HUES48 (cell line): ENCODE measurements at regions not wholly inside any gene's neighbourhood (a gene's known extent, or its start where the extent isn't known, plus 50 kb on each side); places are given as distances from the start of the nearest gene placed in this dataset.
"Not testable (repeated sequence)": the region's sequence is repeated elsewhere in the genome, so short reads cannot be mapped to it uniquely, and the experiment has no call there.

Source experiments
- H3K27ac ChIP-seq: one replicate; pipeline ENCODE4 v1.7.0; 2013; ENCODE audit warnings: low read depth, low read length, inconsistent platforms
- H3K27me3 ChIP-seq: 2 replicates; pipeline ENCODE4 v1.6.1; 2013; ENCODE audit warnings: mild to moderate bottlenecking, low read length; ENCODE audit not compliant: control insufficient read depth, insufficient read depth
- H3K36me3 ChIP-seq: 2 replicates; pipeline ENCODE4 v1.6.1; 2013; ENCODE audit warnings: low read length; ENCODE audit not compliant: control insufficient read depth, insufficient read depth
- H3K4me1 ChIP-seq: 2 replicates; pipeline ENCODE4 v1.6.1; 2013; ENCODE audit warnings: mild to moderate bottlenecking, low read length; ENCODE audit not compliant: control insufficient read depth, insufficient read depth
- H3K4me3 ChIP-seq: 2 replicates; pipeline ENCODE4 v1.5.1; 2013; ENCODE audit warnings: mild to moderate bottlenecking, low read depth, low read length
- H3K9ac ChIP-seq: 2 replicates; pipeline ENCODE4 v1.6.1; 2013; ENCODE audit warnings: mild to moderate bottlenecking, low read depth, low read length, moderate library complexity
- H3K9me3 ChIP-seq: 2 replicates; pipeline ENCODE4 v1.6.1; 2013; ENCODE audit warnings: low read length; ENCODE audit not compliant: control insufficient read depth, insufficient read depth

DNA sequence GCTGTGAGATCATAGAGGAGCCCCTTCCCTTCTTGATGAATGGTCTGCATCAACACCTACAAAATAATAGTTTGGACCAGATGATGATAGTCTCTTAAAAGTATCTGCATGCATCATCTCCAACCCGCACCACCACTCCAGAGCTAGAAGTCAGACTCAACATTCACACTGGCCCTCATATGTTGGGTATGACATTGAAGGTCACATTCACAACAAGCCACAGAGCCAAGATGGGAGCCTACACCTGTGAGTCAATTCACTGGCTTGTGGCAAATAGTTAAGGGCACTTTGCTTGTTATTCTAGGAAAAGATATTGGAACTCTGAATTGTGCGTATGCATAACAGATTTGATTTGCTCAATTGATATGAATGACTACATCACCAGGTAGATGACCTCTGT is 1197.9 kb downstream of the VRK1 start:
- Histone ChIP-seq H3K9me3 (no peaks in the 10 kb centered on the region), H3K27ac (no peak overlapping the region), H3K4me3 (no peak overlapping the region), H3K36me3 (no peaks in the 10 kb centered on the region), H3K27me3 (no peaks in the 10 kb centered on the region), H3K9ac (no peak overlapping the region), H3K4me1 (no peaks in the 10 kb centered on the region)

DNA sequence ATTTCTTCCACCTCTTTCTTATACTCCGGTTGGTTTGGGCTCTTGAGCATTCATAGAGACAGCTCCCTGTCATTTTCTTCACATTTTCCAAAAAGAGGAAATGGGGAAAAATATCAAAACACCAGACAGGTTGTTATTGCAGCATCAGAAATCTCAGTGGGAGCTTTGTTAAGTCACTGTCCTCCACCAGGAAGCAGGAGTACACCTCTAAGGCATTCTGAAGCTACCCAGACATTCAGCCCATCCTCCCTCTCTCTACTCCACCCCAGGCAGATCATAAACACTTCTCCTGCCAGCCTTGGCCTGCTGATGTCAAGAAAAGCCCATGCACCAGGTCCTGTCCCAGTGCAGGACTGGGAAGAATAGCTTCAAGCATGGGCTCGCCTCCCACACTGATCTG is 1198.3 kb downstream of the VRK1 start:
- H3K4me3 ChIP-seq = no peak overlapping the region
- no peak overlapping the region for H3K27ac ChIP-seq
- no peaks in the 10 kb centered on the region for H3K36me3 ChIP-seq
- no peak overlapping the region for H3K9ac ChIP-seq
- H3K27me3 ChIP-seq = no peaks in the 10 kb centered on the region
- H3K9me3 ChIP-seq = no peaks in the 10 kb centered on the region
- H3K4me1 ChIP-seq = no peaks in the 10 kb centered on the region

DNA sequence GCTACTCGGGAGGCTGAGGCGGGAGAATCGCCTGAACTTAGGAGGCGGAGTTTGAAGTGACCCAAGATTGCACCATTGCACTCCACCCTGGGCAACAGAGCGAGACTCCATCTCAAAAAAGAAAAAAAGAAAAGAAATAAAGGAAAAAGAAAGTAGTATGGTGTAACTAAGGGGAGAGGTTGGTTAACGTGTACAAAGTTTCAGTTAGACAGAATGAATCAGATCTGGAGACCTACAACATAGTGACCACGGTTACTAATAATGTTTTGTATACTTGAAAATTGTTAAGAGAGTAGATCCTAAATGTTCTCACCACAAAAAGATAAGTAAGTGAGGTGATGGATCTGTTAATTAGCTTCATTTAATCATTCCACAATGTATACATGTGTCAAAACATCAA is 1208.8 kb downstream of the VRK1 start:
- Histone ChIP-seq H3K9ac (no peak overlapping the region), H3K27ac (no peak overlapping the region), H3K36me3 (no peaks in the 10 kb centered on the region), H3K4me1 (no peaks in the 10 kb centered on the region), H3K9me3 (no peaks in the 10 kb centered on the region), H3K27me3 (no peaks in the 10 kb centered on the region), H3K4me3 (no peak overlapping the region)

DNA sequence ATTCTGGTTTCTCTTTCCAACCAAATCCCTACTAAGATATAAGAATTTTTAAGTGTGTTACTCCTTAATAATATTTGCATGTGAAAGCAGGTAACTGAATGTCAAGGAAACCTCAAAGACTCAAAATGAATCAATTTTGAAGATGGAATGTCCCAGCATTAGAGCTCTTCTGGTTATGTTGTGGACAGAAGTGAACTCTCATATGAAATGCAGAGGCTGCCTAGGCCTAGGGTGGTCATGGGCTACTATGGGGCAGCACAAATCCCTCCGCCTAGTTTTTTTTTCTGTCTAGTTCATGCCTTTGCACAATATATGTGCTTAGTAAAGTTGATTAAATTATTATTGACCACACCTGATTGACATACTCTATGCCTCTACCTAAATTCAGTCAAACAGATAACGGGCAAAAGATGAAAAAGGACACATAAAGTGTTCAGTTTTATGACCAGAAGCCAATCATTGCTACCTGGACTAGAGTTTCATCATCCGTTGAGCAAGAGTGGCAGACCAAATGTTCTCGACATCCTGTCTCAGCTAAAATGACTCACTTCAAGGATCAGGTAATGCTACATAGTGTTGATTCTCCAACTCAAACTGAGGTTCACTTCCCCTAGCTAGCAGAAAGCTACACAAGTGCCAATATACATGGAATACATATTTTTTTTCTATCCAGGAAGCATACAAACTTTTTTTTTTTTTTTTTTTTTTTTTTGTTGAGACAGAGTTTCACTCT is 1211.4 kb downstream of the VRK1 start:
- Histone ChIP-seq H3K27me3 (no peaks in the 10 kb centered on the region), H3K27ac (no peak overlapping the region), H3K4me3 (no peak overlapping the region), H3K4me1 (no peaks in the 10 kb centered on the region), H3K9ac (no peak overlapping the region), H3K36me3 (no peaks in the 10 kb centered on the region), H3K9me3 (no peaks in the 10 kb centered on the region)

DNA sequence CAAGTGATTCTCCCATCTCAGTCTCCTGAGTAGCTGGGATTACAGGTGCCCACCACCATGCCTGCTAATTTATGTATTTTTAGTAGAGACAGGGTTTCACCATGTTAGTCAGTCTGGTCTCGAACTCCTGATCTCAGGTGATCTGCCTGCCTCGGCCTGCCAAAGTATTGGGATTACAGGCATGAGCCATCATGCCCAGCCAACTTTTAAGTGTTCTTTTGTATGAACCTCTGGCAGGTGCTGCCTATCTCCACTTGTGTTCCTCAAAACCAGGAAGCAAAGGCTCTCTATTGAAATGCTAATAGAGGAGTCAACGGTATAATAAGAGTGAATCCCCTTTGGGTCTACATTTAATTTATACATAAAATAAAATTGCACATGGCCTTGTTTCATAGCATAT is 1212.0 kb downstream of the VRK1 start:
- not testable (repeated sequence) for H3K27me3 ChIP-seq, H3K9me3 ChIP-seq, H3K4me3 ChIP-seq, H3K4me1 ChIP-seq, H3K36me3 ChIP-seq, H3K9ac ChIP-seq, H3K27ac ChIP-seq

DNA sequence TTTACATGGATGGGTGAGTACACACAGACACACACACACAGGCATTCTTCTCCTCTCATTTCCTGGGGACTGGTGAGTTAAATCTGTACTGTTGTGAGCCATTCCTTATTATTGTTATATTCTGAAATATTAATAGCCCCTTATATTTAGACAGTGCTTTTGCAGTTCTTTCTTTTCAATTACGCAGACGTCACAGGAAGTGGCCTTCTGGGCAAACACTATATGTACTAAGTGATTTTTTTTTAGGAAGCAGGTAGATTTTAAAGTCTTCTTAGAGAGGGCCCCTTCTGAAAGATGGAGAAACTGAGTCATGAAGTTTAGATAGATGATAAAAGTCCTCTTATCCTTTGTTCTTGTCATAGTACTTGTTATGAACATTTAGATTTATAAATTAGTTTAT is 1213.6 kb downstream of the VRK1 start:
- Histone ChIP-seq H3K4me1 (no peaks in the 10 kb centered on the region), H3K9me3 (no peaks in the 10 kb centered on the region), H3K4me3 (no peak overlapping the region), H3K36me3 (no peaks in the 10 kb centered on the region), H3K27ac (no peak overlapping the region), H3K9ac (no peak overlapping the region), H3K27me3 (no peaks in the 10 kb centered on the region)

DNA sequence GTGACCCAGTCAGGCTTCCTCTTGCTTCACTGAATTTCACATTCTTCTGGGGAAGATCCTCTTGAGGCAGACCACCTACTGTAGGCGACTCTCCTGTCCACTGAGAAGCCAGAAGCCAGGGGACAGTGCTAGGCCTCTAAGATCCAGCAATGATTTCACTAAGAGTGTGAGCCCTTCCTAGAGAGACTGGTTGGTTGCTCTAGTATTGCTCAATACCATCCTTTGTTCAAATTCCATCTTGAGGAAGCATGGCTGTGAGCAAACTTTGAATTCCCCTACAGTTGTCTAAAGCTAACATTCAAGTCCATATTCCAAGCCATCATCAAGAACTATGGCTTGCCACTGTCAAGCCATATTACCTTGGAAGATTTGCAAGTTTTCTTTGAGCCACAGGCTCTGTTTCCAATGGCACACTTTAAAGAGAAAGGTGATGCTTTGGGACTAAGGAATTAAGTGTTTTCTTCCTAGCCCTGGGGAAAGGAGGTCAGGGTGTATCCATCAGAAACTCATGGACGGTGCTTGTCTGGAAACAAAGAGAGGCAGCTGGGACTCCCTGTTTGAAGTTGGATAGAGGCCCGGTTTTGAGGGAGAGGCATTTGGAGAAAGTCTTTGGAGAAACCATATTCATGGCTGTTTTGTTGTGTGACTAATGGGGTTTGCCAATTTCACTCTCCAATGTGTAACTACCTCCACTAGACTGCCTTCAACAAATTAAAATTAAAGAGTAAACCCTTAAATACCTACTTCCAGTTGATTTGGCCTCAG is 1217.9 kb downstream of the VRK1 start:
- Histone ChIP-seq H3K9me3 (no peaks in the 10 kb centered on the region), H3K4me3 (no peak overlapping the region), H3K27ac (no peak overlapping the region), H3K36me3 (no peaks in the 10 kb centered on the region), H3K27me3 (no peaks in the 10 kb centered on the region), H3K4me1 (no peaks in the 10 kb centered on the region), H3K9ac (no peak overlapping the region)

DNA sequence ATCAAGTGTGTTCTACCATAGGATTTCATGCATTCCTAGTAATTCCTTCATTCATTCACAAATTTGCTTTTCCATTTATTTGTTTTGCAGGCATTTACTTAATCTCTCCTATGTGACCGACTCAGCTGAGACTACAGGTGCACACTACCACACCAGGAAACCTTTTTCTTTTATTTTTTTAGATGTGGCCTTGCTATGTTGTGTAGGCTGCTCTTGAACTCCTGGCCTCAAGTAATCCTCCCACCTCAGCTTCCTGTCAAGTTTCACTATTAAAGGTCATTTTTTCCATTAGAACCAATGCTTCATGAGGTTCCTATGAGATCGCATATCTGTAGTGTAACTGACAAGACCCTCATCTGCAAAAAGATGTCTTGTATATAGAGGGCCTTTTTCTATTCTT is 1218.7 kb downstream of the VRK1 start:
- no peak overlapping the region for H3K9ac ChIP-seq
- no peaks in the 10 kb centered on the region for H3K27me3 ChIP-seq
- H3K36me3 ChIP-seq = no peaks in the 10 kb centered on the region
- no peaks in the 10 kb centered on the region for H3K4me1 ChIP-seq
- no peaks in the 10 kb centered on the region for H3K9me3 ChIP-seq
- no peak overlapping the region for H3K27ac ChIP-seq
- H3K4me3 ChIP-seq = no peak overlapping the region

DNA sequence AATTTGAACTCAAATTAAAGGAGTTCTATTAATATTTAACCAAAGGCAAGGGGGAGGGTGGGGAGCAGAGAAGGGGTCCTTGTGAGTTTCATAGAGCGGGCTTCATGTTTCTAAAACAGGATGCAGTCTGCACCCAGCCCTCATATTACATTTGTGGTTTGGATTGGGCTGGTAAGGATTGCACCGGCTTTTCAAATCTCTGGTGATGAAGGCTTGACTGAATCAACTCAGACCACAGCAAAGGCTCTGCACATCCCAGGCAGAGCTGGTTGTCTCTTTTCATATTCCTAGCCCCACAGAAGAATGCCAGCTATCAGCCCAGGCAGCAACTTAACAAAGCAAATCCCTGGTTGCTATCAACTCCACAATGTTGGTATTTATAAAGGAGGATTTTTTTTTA is 1221.4 kb downstream of the VRK1 start:
- H3K36me3 ChIP-seq = no peaks in the 10 kb centered on the region
- no peaks in the 10 kb centered on the region for H3K27me3 ChIP-seq
- H3K9ac ChIP-seq = no peak overlapping the region
- H3K4me3 ChIP-seq = no peak overlapping the region
- no peaks in the 10 kb centered on the region for H3K9me3 ChIP-seq
- H3K27ac ChIP-seq = no peak overlapping the region
- peaks cover 15% of the 10 kb centered on the region for H3K4me1 ChIP-seq

DNA sequence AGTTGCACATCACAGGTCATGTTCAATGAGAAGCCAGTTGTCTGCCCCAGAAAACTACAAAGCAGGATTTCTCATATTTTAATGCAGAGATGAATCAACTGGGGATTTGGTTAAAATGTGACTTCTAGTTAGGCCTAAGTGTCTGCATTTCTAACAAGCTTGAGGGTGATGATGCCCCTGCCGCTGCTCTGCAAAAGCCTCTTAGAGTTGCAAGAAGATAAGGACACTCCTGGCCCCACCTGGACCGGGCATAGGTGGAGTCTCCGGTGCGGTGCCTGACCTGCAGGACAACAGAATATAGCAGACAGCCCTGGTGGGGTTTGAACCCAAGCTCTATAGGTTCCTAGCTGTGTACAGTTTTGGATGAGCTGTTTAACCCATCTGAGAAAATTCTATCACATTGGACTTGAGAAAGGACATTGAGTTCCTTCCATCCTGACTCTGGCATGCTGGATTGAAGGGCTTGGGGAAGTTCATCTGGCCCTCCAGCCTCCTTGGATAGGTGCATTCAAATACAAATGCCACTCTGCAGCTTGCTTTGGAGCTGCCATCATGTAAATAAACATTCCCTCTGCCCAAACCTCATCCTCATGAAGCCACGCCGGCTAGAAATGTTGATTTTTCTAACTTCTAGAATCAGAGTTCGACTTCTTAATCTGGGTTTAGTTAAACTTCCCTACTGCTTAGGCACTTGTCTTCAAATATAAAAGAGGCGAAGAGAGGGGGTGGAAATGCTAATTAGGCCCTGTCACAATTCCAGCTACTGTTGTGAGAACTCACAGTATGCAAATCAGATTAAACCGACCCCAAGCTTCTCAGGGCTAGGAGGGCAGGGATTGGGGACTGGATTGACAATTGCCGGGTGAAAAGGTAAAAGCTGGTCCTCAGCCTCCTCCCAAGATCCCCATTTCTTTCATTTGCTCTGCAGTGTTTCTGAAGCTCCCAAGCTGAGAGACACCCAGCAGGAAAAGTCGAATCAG is 1225.6 kb downstream of the VRK1 start:
- peak overlapping the region; percentile 14 for H3K27ac ChIP-seq
- no peak overlapping the region for H3K4me3 ChIP-seq
- no peaks in the 10 kb centered on the region for H3K9me3 ChIP-seq
- H3K9ac ChIP-seq = no peak overlapping the region
- peaks cover 17% of the 10 kb centered on the region for H3K4me1 ChIP-seq
- H3K27me3 ChIP-seq = no peaks in the 10 kb centered on the region
- no peaks in the 10 kb centered on the region for H3K36me3 ChIP-seq

DNA sequence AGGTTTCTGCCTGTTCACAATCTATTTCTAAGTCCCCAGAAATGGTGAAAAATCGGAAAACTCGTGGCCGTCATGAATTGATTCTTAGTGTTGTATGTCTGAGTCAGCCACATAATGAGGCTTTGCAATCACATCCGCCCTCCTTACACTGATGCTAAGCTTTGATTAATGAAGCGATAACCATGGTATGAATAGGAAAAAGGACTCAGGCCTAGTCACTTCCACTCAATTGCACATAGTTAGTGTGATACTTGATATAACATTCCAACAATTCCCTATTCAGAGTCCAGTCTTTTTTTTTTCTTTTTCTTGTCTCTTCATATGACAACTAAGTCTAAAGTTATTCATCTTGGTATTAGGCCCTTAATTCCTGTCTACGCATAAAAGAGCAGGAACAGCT is 1231.0 kb downstream of the VRK1 start:
- H3K36me3 ChIP-seq = no peaks in the 10 kb centered on the region
- no peak overlapping the region for H3K9ac ChIP-seq
- H3K4me1 ChIP-seq = peaks cover 7% of the 10 kb centered on the region
- no peaks in the 10 kb centered on the region for H3K27me3 ChIP-seq
- no peak overlapping the region for H3K27ac ChIP-seq
- no peak overlapping the region for H3K4me3 ChIP-seq
- H3K9me3 ChIP-seq = peaks cover 4% of the 10 kb centered on the region
